SK-N-SH treated with all-trans-retinoic acid at 6 μM for 48 hours (cell line): ENCODE measurements at regions not wholly inside any gene's neighbourhood (a gene's known extent, or its start where the extent isn't known, plus 50 kb on each side); places are given as distances from the start of the nearest gene placed in this dataset.

Source experiments
- CREB5 ChIP-seq: fragments of 250-450 bp; sonication (Bioruptor Pico); IDR thresholded peaks from 2 replicates; pipeline ENCODE4 v1.5.1; 2020; ENCODE audit warnings: low read depth, mild to moderate bottlenecking, moderate library complexity
- CSRNP3 ChIP-seq: fragments of 250-450 bp; sonication (Bioruptor Pico); IDR thresholded peaks from 2 replicates; pipeline ENCODE4 v1.5.1; 2021; ENCODE audit warnings: mild to moderate bottlenecking, moderate library complexity
- ESRRG ChIP-seq: fragments of 250-450 bp; sonication (Bioruptor Pico); IDR thresholded peaks from 2 replicates; pipeline ENCODE4 v1.6.1; 2021; ENCODE audit warnings: mild to moderate bottlenecking
- ISL1 ChIP-seq: fragments of 250-450 bp; sonication (Bioruptor Pico); IDR thresholded peaks from 2 replicates; pipeline ENCODE4 v2.1.2; 2022; ENCODE audit warnings: mild to moderate bottlenecking, moderate library complexity
- OSR1 ChIP-seq: fragments of 250-450 bp; sonication (Bioruptor Pico); IDR thresholded peaks from 2 replicates; pipeline ENCODE4 v1.8.0; 2022; ENCODE audit warnings: moderate library complexity, mild to moderate bottlenecking, inconsistent platforms
- PATZ1 ChIP-seq: fragments of 250-450 bp; sonication (Bioruptor Pico); IDR thresholded peaks from 2 replicates; pipeline ENCODE4 v1.8.0; 2020; ENCODE audit warnings: mild to moderate bottlenecking, moderate library complexity, borderline replicate concordance
- RARB ChIP-seq: fragments of 250-450 bp; sonication (Bioruptor Pico); IDR thresholded peaks from 2 replicates; pipeline ENCODE4 v1.8.0; 2021; ENCODE audit warnings: mild to moderate bottlenecking, moderate library complexity
- SNAI2 ChIP-seq: fragments of 250-450 bp; sonication (Bioruptor Pico); IDR thresholded peaks from 2 replicates; pipeline ENCODE4 v1.5.0; 2020; ENCODE audit warnings: mild to moderate bottlenecking, moderate library complexity
- ZC3H10 ChIP-seq: fragments of 250-450 bp; sonication (Bioruptor Pico); IDR thresholded peaks from 2 replicates; pipeline ENCODE4 v1.5.1; 2021; ENCODE audit warnings: mild to moderate bottlenecking, moderate library complexity
- ZFP3 ChIP-seq: fragments of 250-450 bp; sonication (Bioruptor Pico); IDR thresholded peaks from 2 replicates; pipeline ENCODE4 v1.5.0; 2020; ENCODE audit warnings: mild to moderate bottlenecking, moderate library complexity
- ZNF565 ChIP-seq: fragments of 450-650 bp; formaldehyde crosslinking; conservative IDR thresholded peaks from 2 replicates; pipeline ENCODE4 v1.5.0; 2020; ENCODE audit warnings: low read depth, mild to moderate bottlenecking, moderate library complexity
- ZNF70 ChIP-seq: fragments of 450-650 bp; formaldehyde crosslinking; IDR thresholded peaks from 2 replicates; pipeline ENCODE4 v1.5.0; 2020; ENCODE audit warnings: mild to moderate bottlenecking, moderate library complexity

GRCh38 chr18:10261344-10262276 lies 192.8 kb upstream of the APCDD1 start:
- TF ChIP-seq ZFP3 (no peak), CREB5 (CRISPR knock-in tag) (no peak), ISL1 (CRISPR knock-in tag) (no peak), ZNF565 (CRISPR knock-in tag) (no peak), RARB (no peak), PATZ1 (no peak), ZNF70 (CRISPR knock-in tag) (no peak), SNAI2 (CRISPR knock-in tag) (no peak), CSRNP3 (no peak), OSR1 (no peak), ESRRG (CRISPR knock-in tag) (no peak), ZC3H10 (no peak)
